Liver (tissue), 8 donors: ENCODE measurements at regions not wholly inside any gene's neighbourhood (a gene's known extent, or its start where the extent isn't known, plus 50 kb on each side); places are given as distances from the start of the nearest gene placed in this dataset.

Experiments
- DNase-seq: peaks from one replicate; pipeline ENCODE4 v3.0.0-alpha.2; 2017; ENCODE audit warnings: low spot score
- H3K27ac ChIP-seq, 2 donors: one replicate each; pipeline ENCODE4 v1.7.0; 2013; ENCODE audit warnings: inconsistent platforms in 2 of 2, low read length in 2 of 2, control low read depth in 1 of 2, low read depth in 1 of 2, mild to moderate bottlenecking in 1 of 2
- H3K27me3 ChIP-seq, 4 donors: one replicate each; pipeline versions ENCODE4 v1.6.1 to v1.7.0; 2013; ENCODE audit warnings: low read length in 3 of 4, inconsistent platforms in 1 of 4, mild to moderate bottlenecking in 1 of 4, moderate library complexity in 1 of 4; ENCODE audit not compliant: control insufficient read depth in 4 of 4, insufficient read depth in 4 of 4
- H3K36me3 ChIP-seq, 4 donors: one replicate each; pipeline versions ENCODE4 v1.6.1 to v1.7.0; 2013; ENCODE audit warnings: low read length in 3 of 4, mild to moderate bottlenecking in 3 of 4, low read depth in 1 of 4, moderate library complexity in 1 of 4; ENCODE audit not compliant: control insufficient read depth in 4 of 4, insufficient read depth in 3 of 4
- H3K4me1 ChIP-seq, 4 donors: one replicate each; pipeline versions ENCODE4 v1.6.1 to v1.7.0; 2013; ENCODE audit warnings: low read length in 3 of 4, mild to moderate bottlenecking in 3 of 4, moderate library complexity in 1 of 4; ENCODE audit not compliant: control insufficient read depth in 4 of 4, insufficient read depth in 4 of 4
- H3K4me3 ChIP-seq, 3 donors: one replicate each; pipeline versions ENCODE4 v1.6.1 to v1.7.0; 2013; ENCODE audit warnings: low read length in 3 of 3, control low read depth in 1 of 3, low read depth in 1 of 3, mild to moderate bottlenecking in 1 of 3
- H3K9ac ChIP-seq, 2 donors: one replicate each; pipeline ENCODE4 v1.7.0; 2013; ENCODE audit warnings: low read length in 2 of 2, mild to moderate bottlenecking in 2 of 2, moderate library complexity in 2 of 2, control low read depth in 1 of 2, low read depth in 1 of 2
- H3K9me3 ChIP-seq, 4 donors: one replicate each; pipeline versions ENCODE4 v1.6.1 to v1.7.0; 2013; ENCODE audit warnings: low read length in 3 of 4; ENCODE audit not compliant: control insufficient read depth in 4 of 4
- EGR1 ChIP-seq, 2 donors: IDR thresholded peaks; 2 replicates each; pipeline ENCODE4 v1.6.1; 2016 to 2018; ENCODE audit warnings: antibody characterized with exemption in 2 of 2, low read depth in 2 of 2
- FOXA2 ChIP-seq: IDR thresholded peaks from 2 replicates; pipeline ENCODE4 v1.6.1; 2016; ENCODE audit warnings: antibody characterized with exemption
- GABPA ChIP-seq, 2 donors: IDR thresholded peaks in 1 of 2; conservative IDR thresholded peaks in 1 of 2; 2 replicates each; pipeline ENCODE4 v1.6.1; 2016; ENCODE audit warnings: antibody characterized with exemption in 2 of 2, mild to moderate bottlenecking in 1 of 2, moderate library complexity in 1 of 2
- HNF4A ChIP-seq, 2 donors: conservative IDR thresholded peaks; 2 replicates each; pipeline ENCODE4 v1.6.1; 2016; ENCODE audit warnings: antibody characterized with exemption in 2 of 2, mild to moderate bottlenecking in 2 of 2
- HNF4G ChIP-seq: IDR thresholded peaks from 2 replicates; pipeline ENCODE4 v1.6.1; 2016; ENCODE audit warnings: antibody characterized with exemption
- JUND ChIP-seq, 2 donors: IDR thresholded peaks; 2 replicates each; pipeline ENCODE4 v1.6.1; 2016; ENCODE audit warnings: antibody characterized with exemption in 2 of 2
- NR2F2 ChIP-seq: IDR thresholded peaks from 2 replicates; pipeline ENCODE4 v1.6.1; 2016; ENCODE audit warnings: antibody characterized with exemption
- RAD21 ChIP-seq, 2 donors: IDR thresholded peaks; 2 replicates each; pipeline ENCODE4 v1.6.1; 2016; ENCODE audit warnings: antibody characterized with exemption in 2 of 2, mild to moderate bottlenecking in 2 of 2
- RXRA ChIP-seq, 2 donors: IDR thresholded peaks; 2 replicates each; pipeline ENCODE4 v1.6.1; 2017 to 2018; ENCODE audit warnings: antibody characterized with exemption in 2 of 2, mild to moderate bottlenecking in 1 of 2
- SP1 ChIP-seq: IDR thresholded peaks from 2 replicates; pipeline ENCODE4 v1.6.1; 2018; ENCODE audit warnings: antibody characterized with exemption, mild to moderate bottlenecking
- TAF1 ChIP-seq: conservative IDR thresholded peaks from 2 replicates; pipeline ENCODE4 v1.6.1; 2016; ENCODE audit warnings: antibody characterized with exemption, mild to moderate bottlenecking
- YY1 ChIP-seq: IDR thresholded peaks from 2 replicates; pipeline ENCODE4 v1.6.1; 2016; ENCODE audit warnings: antibody characterized with exemption, mild to moderate bottlenecking
- WGBS: extraction: QIAGEN DNeasy Blood & Tissue Kit; methylation state at CpG from one replicate; pipeline ENCODE4 v1.1.7; 2013; 5-methylcytosine and 5-hydroxymethylcytosine counted together
- TF ChIP-seq, protein P1 (sequence below): IDR thresholded peaks from 2 replicates; pipeline ENCODE4 v1.6.1; 2016; ENCODE audit warnings: antibody characterized with exemption
- TF ChIP-seq, protein P2 (sequence below): IDR thresholded peaks from 2 replicates; pipeline ENCODE4 v1.6.1; 2016; ENCODE audit warnings: antibody characterized with exemption
- TF ChIP-seq, protein P3 (sequence below): fragments of 150-350 bp; IDR thresholded peaks from 2 replicates; pipeline ENCODE4 v1.5.1; 2017; ENCODE audit warnings: improper control_type of control experiment, low read depth, low read length; ENCODE audit not compliant: missing input control
- TF ChIP-seq, protein P4 (sequence below): IDR thresholded peaks from 2 replicates; pipeline ENCODE4 v1.6.1; 2016; ENCODE audit warnings: antibody characterized with exemption
- TF ChIP-seq, protein P5 (sequence below): IDR thresholded peaks from 2 replicates; pipeline ENCODE4 v1.6.1; 2016; ENCODE audit warnings: antibody characterized with exemption, mild to moderate bottlenecking
- donor health status: healthy.
- donor health status: healthy.
- donor health status: healthy.
- donor health status: healthy.
- donor health status: healthy.

DNA sequence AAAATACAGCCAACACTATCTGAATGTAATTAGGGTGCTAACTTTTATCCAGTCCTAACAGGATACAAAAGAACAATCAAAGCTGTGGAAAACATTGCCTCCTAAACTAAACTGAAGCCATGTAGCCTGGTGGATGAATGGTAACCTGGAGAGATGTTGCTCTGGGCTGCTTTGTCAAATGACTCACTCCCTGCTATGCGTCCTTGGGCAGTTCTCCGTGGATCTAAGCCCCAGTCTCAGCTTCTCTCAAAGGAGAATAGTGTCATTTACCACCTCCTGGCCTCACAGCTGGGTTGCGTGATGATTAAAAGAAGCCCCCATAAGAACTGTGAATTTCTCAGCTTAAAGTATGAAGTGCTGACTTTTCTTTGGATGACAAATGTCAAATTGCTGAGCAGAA is 203.7 kb downstream of the ICOS start:
- no peak overlapping the region for H3K9ac ChIP-seq
- no peak overlapping the region for H3K4me3 ChIP-seq
- TF ChIP-seq RAD21 (IDR thresholded peaks at IDR 0.05) (no peak), NR2F2 (no peak), JUND (IDR thresholded peaks at IDR 0.05) (no peak), EGR1 (IDR thresholded peaks at IDR 0.05; ENCODE audit: low read depth in 2 of 2) (no peak), RXRA (IDR thresholded peaks at IDR 0.05) (no peak), FOXA2 (no peak), GABPA (IDR thresholded peaks at IDR 0.05 in 1 of 2, conservative IDR thresholded peaks at IDR 0.05 in 1 of 2) (no peak), TAF1 (no peak)
- TF ChIP-seq, protein P1, sequence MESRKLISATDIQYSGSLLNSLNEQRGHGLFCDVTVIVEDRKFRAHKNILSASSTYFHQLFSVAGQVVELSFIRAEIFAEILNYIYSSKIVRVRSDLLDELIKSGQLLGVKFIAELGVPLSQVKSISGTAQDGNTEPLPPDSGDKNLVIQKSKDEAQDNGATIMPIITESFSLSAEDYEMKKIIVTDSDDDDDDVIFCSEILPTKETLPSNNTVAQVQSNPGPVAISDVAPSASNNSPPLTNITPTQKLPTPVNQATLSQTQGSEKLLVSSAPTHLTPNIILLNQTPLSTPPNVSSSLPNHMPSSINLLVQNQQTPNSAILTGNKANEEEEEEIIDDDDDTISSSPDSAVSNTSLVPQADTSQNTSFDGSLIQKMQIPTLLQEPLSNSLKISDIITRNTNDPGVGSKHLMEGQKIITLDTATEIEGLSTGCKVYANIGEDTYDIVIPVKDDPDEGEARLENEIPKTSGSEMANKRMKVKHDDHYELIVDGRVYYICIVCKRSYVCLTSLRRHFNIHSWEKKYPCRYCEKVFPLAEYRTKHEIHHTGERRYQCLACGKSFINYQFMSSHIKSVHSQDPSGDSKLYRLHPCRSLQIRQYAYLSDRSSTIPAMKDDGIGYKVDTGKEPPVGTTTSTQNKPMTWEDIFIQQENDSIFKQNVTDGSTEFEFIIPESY, result no peak
- TF ChIP-seq, protein P2, sequence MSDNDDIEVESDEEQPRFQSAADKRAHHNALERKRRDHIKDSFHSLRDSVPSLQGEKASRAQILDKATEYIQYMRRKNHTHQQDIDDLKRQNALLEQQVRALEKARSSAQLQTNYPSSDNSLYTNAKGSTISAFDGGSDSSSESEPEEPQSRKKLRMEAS, result no peak
- TF ChIP-seq, protein P3, sequence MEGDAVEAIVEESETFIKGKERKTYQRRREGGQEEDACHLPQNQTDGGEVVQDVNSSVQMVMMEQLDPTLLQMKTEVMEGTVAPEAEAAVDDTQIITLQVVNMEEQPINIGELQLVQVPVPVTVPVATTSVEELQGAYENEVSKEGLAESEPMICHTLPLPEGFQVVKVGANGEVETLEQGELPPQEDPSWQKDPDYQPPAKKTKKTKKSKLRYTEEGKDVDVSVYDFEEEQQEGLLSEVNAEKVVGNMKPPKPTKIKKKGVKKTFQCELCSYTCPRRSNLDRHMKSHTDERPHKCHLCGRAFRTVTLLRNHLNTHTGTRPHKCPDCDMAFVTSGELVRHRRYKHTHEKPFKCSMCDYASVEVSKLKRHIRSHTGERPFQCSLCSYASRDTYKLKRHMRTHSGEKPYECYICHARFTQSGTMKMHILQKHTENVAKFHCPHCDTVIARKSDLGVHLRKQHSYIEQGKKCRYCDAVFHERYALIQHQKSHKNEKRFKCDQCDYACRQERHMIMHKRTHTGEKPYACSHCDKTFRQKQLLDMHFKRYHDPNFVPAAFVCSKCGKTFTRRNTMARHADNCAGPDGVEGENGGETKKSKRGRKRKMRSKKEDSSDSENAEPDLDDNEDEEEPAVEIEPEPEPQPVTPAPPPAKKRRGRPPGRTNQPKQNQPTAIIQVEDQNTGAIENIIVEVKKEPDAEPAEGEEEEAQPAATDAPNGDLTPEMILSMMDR, result no peak
- no peaks in the 10 kb centered on the region for H3K27me3 ChIP-seq
- DNase-seq, result no peak
- H3K9me3 ChIP-seq, result no peaks in the 10 kb centered on the region
- peaks cover 0 to 3% (median 0%) of the 10 kb centered on the region in 4 donors for H3K4me1 ChIP-seq
- no peak overlapping the region for H3K27ac ChIP-seq
- 76% methylated on average over 3 of the region's 3 CpGs for WGBS
- H3K36me3 ChIP-seq, result no peaks in the 10 kb centered on the region

DNA sequence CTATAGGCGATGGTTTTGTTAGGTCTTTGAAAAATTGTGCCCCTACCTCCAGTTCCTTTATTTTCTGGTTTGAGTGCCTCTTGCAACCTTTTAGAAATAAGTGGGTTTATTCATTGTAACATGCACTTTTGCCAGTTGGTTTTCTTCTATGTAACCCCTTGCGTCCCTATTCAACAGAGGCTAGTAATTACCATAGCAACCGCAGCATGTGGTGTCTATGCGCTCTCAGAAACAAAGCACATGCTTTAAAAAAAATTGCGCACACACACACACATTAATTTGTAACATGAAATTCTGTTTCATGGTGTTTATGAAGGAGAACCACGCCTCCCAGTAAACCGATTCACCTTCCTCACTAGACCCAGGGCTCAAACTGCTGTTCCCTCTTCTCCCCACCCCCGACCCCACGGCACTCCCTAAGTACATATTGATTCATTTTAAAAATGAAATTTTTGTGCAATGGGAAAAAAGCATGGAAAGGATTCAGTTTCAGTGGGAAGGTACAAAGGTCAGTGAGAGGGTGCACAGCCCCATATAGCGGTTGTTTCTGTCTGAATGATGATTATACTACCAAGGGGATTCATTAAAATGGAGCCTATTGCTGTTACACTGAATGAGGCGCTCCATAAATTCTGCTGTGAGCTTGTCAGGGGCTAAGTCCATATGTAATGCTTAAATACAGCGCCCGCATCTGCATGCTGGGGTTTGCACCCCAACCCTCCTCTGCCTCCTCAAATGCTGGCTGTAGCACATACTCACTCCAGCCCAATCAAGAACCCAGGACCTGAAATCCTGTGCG is 206.9 kb downstream of the ICOS start:
- no peak overlapping the region for H3K27ac ChIP-seq
- no peaks in the 10 kb centered on the region for H3K27me3 ChIP-seq
- no peaks in the 10 kb centered on the region for H3K36me3 ChIP-seq
- H3K4me3 ChIP-seq, result no peak overlapping the region
- H3K9me3 ChIP-seq, result no peaks in the 10 kb centered on the region
- no peak for DNase-seq
- H3K4me1 ChIP-seq, result peaks cover 0 to 12% (median 0%) of the 10 kb centered on the region in 4 donors
- no peak overlapping the region for H3K9ac ChIP-seq
- TF ChIP-seq RXRA (IDR thresholded peaks at IDR 0.05), result no peak
- TF ChIP-seq, protein P4, sequence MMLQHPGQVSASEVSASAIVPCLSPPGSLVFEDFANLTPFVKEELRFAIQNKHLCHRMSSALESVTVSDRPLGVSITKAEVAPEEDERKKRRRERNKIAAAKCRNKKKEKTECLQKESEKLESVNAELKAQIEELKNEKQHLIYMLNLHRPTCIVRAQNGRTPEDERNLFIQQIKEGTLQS, result no peak
- no peak for TF ChIP-seq YY1
- TF ChIP-seq, protein P3, result no peak
- TF ChIP-seq HNF4G, result no peak
- TF ChIP-seq, protein P5, sequence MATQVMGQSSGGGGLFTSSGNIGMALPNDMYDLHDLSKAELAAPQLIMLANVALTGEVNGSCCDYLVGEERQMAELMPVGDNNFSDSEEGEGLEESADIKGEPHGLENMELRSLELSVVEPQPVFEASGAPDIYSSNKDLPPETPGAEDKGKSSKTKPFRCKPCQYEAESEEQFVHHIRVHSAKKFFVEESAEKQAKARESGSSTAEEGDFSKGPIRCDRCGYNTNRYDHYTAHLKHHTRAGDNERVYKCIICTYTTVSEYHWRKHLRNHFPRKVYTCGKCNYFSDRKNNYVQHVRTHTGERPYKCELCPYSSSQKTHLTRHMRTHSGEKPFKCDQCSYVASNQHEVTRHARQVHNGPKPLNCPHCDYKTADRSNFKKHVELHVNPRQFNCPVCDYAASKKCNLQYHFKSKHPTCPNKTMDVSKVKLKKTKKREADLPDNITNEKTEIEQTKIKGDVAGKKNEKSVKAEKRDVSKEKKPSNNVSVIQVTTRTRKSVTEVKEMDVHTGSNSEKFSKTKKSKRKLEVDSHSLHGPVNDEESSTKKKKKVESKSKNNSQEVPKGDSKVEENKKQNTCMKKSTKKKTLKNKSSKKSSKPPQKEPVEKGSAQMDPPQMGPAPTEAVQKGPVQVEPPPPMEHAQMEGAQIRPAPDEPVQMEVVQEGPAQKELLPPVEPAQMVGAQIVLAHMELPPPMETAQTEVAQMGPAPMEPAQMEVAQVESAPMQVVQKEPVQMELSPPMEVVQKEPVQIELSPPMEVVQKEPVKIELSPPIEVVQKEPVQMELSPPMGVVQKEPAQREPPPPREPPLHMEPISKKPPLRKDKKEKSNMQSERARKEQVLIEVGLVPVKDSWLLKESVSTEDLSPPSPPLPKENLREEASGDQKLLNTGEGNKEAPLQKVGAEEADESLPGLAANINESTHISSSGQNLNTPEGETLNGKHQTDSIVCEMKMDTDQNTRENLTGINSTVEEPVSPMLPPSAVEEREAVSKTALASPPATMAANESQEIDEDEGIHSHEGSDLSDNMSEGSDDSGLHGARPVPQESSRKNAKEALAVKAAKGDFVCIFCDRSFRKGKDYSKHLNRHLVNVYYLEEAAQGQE, result no peak
- no peak for TF ChIP-seq RAD21 (IDR thresholded peaks at IDR 0.05)
- TF ChIP-seq HNF4A (conservative IDR thresholded peaks at IDR 0.05), result no peak
- no peak for TF ChIP-seq EGR1 (IDR thresholded peaks at IDR 0.05; ENCODE audit: low read depth in 2 of 2)
- TF ChIP-seq FOXA2, result no peak
- no peak for TF ChIP-seq TAF1
- TF ChIP-seq, protein P1, result no peak
- no peak for TF ChIP-seq SP1
- 75% methylated on average over 14 of the region's 14 CpGs for WGBS
